WI38 (cell line): ENCODE measurements at regions not wholly inside any gene's neighbourhood (a gene's known extent, or its start where the extent isn't known, plus 50 kb on each side); places are given as distances from the start of the nearest gene placed in this dataset.

Experiments used
- H3K4me3 ChIP-seq: 2 replicates; pipeline ENCODE4 v1.5.1; 2011; ENCODE audit warnings: low read depth, mild to moderate bottlenecking, control low read depth, low read length
- TF ChIP-seq, protein P1 (sequence below): IDR thresholded peaks from 2 replicates; pipeline ENCODE4 v1.5.1; 2012; ENCODE audit warnings: low read depth, mild to moderate bottlenecking, control low read depth, low read length

DNA sequence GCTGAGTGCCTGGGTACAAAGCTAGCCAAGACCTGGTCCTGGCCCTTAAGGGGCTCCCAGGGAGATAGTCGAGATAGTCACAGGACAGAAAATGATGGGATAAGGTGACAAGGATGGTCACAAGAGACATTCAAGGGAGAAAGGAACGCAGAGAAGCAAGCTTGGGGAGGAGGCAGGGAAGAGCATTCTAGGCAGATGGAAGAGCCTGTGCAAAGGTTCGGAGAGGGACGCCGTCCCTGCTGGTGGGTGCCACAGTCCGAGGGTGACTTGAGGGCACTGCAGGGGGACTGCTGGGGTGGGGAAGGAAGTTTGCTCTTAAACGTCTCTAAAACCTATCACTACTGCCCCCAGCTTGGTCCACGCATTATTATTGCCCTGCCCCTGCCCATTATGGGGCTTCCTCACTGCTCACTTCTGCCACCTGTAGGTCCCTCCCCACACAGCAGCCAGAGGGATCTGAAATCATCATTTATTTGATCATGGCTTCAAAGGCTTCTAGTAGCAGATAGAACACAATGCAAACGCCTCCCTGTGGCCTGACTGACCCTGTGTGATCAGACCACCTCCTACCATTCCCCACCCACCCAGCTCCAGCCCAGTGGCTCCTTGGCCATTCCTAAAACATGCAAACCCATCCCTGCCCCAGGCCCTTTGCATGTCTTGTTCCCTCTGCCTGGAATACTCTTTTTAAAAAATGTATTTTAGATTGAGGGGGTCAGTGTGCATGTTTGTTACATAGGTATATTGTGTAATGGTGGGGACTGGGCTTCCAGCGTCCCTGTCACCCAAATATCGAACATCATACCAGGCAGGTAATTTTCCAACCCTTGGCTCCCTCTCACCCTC lies 60.3 kb downstream of the RMI2 start:
- TF ChIP-seq, protein P1, sequence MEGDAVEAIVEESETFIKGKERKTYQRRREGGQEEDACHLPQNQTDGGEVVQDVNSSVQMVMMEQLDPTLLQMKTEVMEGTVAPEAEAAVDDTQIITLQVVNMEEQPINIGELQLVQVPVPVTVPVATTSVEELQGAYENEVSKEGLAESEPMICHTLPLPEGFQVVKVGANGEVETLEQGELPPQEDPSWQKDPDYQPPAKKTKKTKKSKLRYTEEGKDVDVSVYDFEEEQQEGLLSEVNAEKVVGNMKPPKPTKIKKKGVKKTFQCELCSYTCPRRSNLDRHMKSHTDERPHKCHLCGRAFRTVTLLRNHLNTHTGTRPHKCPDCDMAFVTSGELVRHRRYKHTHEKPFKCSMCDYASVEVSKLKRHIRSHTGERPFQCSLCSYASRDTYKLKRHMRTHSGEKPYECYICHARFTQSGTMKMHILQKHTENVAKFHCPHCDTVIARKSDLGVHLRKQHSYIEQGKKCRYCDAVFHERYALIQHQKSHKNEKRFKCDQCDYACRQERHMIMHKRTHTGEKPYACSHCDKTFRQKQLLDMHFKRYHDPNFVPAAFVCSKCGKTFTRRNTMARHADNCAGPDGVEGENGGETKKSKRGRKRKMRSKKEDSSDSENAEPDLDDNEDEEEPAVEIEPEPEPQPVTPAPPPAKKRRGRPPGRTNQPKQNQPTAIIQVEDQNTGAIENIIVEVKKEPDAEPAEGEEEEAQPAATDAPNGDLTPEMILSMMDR: peak; percentile 81
- no peak overlapping the region for H3K4me3 ChIP-seq

DNA sequence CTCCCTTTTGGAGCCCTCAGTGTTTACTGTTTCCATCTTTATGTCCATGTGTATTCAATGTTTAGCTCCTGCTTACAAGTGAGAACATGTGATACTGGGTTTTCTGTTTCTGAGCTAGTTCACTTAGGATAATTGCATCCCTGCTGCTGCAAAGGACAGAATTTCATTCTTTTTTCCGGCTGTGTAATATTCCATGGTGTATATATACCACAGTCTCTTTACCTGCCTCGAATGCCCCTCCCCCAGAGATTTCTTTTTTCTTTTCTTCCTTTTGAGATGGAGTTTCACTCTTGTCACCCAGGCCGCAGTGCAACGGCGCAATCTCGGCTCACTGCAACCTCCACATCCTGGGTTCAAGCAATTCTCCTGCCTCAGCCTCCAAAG lies 60.9 kb downstream of the RMI2 start:
- TF ChIP-seq, protein P1: no peak
- no peak overlapping the region for H3K4me3 ChIP-seq

DNA sequence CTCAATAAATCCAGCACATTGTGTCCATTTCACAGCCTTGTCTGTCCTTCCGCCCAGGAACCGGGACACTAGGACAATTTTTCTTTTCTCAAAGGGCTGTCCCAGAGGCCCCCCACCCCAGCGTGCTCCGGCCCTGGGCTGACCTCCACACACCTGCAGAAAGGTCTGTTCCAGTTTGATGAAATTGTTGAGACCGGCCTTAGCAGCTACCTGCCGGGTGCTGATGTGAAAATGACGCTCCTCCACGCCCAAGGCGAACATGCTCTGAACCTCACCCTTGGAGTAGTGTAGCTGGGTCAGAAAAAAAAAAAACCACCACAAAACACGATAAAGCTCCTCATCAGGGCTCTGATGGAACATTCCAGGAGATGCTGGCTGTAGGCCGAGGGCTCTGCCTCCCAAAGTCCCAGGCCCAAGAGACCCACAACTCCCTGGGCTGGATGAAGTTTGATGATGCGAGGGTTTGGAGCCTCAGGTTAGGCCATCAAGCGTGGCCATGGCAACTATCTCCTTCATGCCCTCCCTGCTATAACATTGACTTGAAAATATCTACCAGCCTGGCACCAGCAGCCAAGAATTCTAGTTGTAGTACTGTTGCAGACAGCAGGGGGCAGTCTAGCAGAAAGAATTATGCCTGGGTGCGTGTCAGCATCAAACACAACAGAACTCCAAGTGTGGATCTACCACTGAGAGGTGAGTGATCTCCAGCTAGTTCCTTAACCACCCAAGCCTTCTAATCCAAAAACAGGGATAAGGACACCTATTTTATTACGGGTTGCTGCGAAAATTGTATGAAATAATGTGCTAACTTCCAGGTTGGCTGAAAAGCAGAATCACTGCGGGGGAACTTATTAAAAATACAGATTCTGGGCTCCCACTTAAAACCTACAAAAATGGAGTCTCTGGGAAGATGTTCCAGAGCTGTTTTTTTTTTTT lies 62.1 kb downstream of the RMI2 start:
- TF ChIP-seq, protein P1: peak; percentile 44
- no peak overlapping the region for H3K4me3 ChIP-seq

DNA sequence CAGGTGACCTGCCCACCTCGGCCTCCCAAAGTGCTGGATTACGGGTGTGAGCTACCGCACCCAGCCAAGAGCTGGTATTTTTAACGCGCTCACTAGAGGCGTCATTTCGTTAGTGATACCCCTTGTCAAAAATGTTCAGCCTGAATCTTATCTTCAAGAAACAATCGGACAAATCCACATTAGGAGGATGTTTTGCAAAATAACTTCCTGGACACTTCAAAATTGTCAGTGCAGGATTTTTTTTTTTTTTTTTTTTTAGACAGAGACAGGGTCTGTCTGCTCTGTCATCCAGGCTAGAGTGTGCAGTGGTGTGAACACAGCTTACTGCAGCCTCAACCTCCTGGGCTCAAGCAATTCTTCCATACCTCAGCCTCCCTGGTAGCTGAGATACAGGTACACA lies 63.0 kb downstream of the RMI2 start:
- no peak overlapping the region for H3K4me3 ChIP-seq
- TF ChIP-seq, protein P1: no peak

DNA sequence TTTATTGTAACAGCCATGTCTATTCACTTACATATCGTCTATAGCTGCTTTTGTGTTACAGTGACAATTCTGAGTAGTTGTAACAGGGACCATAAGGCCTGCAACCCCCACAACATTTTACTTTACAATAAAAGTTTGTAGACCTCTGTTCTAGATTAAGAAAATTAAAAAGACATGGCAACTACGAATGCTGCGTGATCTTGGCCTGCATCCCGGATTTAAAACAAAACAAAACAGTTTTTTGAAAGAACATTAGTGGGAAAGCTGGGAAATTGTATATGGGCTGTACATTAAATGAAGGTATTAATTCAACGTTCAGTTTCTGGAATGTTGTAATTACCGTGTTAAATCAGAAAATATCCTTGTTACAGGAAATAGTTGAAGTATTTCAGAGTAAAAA lies 64.1 kb downstream of the RMI2 start:
- H3K4me3 ChIP-seq: no peak overlapping the region
- TF ChIP-seq, protein P1: no peak

DNA sequence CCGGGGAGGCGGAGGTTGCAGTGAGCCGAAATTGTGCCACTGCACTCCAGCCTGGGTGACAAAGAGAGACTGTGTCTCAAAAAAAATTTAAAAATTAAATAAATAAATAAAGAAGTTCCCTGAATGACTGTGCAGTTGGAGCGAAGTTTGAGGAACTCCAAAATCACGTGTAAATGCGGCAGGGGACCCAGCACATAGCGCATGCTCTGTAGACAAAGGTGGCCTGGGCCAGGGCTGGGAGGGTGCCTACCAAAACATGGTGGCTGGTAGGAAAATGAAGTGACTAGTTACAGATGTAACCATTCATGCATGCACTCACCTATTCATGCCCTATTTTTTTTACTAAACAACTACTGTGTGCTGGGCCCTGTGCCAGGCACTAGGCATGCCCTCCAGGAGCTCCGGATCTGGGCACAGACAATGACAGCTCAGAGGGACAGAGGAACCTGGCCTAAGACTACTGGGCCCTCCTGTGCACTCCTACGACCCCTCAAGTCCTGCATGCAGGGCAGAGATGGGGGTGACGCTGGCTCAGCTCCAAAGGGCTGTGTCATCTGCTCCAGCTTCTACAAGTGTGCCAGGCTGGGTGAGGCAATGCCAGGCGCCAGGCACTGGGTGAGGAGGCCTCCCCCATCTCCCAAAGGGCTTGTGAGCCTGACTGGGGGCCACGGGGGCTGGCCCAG lies 65.3 kb downstream of the RMI2 start:
- TF ChIP-seq, protein P1: no peak
- no peak overlapping the region for H3K4me3 ChIP-seq
